WI38 (cell line): ENCODE measurements at regions not wholly inside any gene's neighbourhood (a gene's known extent, or its start where the extent isn't known, plus 50 kb on each side); places are given as distances from the start of the nearest gene placed in this dataset.

Source experiments
- H3K4me3 ChIP-seq: 2 replicates; pipeline ENCODE4 v1.5.1; 2011; ENCODE audit warnings: low read depth, mild to moderate bottlenecking, control low read depth, low read length
- CTCF ChIP-seq: IDR thresholded peaks from 2 replicates; pipeline ENCODE4 v1.5.1; 2012; ENCODE audit warnings: low read depth, mild to moderate bottlenecking, control low read depth, low read length

GRCh38 chr6:4274382-4275082 lies 139.2 kb upstream of the ECI2 start:
- H3K4me3 ChIP-seq, result no peak overlapping the region
- no peak for TF ChIP-seq CTCF

- TF ChIP-seq CTCF, result no peak
- no peak overlapping the region for H3K4me3 ChIP-seq
These were observed 137.6 kb upstream of the ECI2 start for GRCh38 chr6:4272996-4273395.

GRCh38 chr6:4271761-4272470 lies 136.5 kb upstream of the ECI2 start:
- no peak for TF ChIP-seq CTCF
- H3K4me3 ChIP-seq, result no peak overlapping the region

- no peak for TF ChIP-seq CTCF
- H3K4me3 ChIP-seq, result no peak overlapping the region
These were observed 135.4 kb upstream of the ECI2 start for GRCh38 chr6:4270776-4271175.

GRCh38 chr6:4270001-4270400 lies 134.6 kb upstream of the ECI2 start:
- no peak overlapping the region for H3K4me3 ChIP-seq
- TF ChIP-seq CTCF, result no peak

GRCh38 chr6:4268171-4268570 lies 132.8 kb upstream of the ECI2 start:
- TF ChIP-seq CTCF, result no peak

GRCh38 chr6:4265740-4266139 lies 130.4 kb upstream of the ECI2 start:
- TF ChIP-seq CTCF, result no peak
- H3K4me3 ChIP-seq, result no peak overlapping the region

More at GRCh38 chr6:4268171-4268570, 132.8 kb upstream of the ECI2 start:
- H3K4me3 ChIP-seq, result no peak overlapping the region
